ENCODE measurements at regions not wholly inside any gene's neighbourhood (a gene's known extent, or its start where the extent isn't known, plus 50 kb on each side); places are given as distances from the start of the nearest gene placed in this dataset.

DNA sequence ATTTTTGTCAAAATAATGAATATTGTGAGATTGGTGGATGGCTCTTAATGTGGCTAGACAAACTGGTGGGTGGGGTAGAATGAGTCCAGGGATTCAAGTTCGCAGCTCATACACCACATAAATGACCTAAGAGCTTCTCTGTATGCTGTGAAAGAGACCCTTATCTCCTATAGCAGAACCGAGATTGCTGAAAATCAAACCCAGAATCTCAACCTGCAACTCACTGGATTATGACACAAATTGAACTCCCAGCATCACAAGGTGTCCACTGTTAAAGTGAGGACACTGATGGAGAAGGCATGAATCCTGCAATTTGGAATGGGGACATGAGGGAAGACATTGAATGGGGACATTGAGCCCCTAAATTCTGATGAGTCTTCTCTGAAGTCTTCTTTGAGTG lies 51.3 kb upstream of the CNKSR3 start:
- TF ChIP-seq CTCF (IDR thresholded peaks at IDR 0.05) (no peak), POLR2AphosphoS5 (IDR thresholded peaks at IDR 0.05) (no peak), EP300 (IDR thresholded peaks at IDR 0.05) (no peak), POLR2A (IDR thresholded peaks at IDR 0.05) (no peak)
- H3K36me3 ChIP-seq, result no peaks in the 10 kb centered on the region
- no peaks in the 10 kb centered on the region for H3K4me1 ChIP-seq
- H3K4me3 ChIP-seq, result no peak overlapping the region
- 97% methylated on average over 2 of the region's 2 CpGs for WGBS
- no peak for DNase-seq (ENCODE audit: low spot score in 2 of 2)
- no peak overlapping the region for H3K27ac ChIP-seq
- no peaks in the 10 kb centered on the region for H3K9me3 ChIP-seq
- H3K27me3 ChIP-seq, result no peaks in the 10 kb centered on the region

- no peaks in the 10 kb centered on the region for H3K36me3 ChIP-seq
- H3K27ac ChIP-seq, result no peak overlapping the region
- no peak for DNase-seq (ENCODE audit: low spot score in 2 of 2)
- WGBS, result 96% methylated on average over 5 of the region's 5 CpGs
- H3K4me1 ChIP-seq, result no peaks in the 10 kb centered on the region
- H3K9me3 ChIP-seq, result no peaks in the 10 kb centered on the region
- no peak for TF ChIP-seq CTCF (IDR thresholded peaks at IDR 0.05)
- TF ChIP-seq POLR2AphosphoS5 (IDR thresholded peaks at IDR 0.05), result no peak
- TF ChIP-seq POLR2A (IDR thresholded peaks at IDR 0.05), result no peak
- no peak for TF ChIP-seq EP300 (IDR thresholded peaks at IDR 0.05)
- H3K27me3 ChIP-seq, result no peaks in the 10 kb centered on the region
- no peak overlapping the region for H3K4me3 ChIP-seq
These were observed 54.8 kb upstream of the CNKSR3 start for GRCh38 chr6:154565331-154565730.

DNA sequence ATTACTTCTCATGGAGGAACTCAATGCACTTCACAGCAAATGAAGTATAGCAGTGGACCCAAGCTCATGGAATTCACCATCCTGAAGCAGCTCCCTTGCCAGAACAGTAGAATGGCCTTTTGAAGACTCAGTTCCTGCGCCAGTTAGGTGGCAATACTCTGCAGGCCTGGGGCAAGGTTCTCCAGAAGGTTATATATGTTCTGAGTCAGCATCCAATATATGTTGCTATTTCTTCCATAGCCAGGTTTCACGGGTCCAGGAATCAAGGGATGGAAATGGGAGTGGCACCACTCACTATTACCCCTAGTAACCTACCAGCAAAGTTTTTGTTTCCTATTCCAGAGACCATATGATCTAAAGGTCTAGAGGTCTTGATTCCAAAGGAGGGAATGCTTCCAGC lies 56.4 kb upstream of the CNKSR3 start:
- Histone ChIP-seq H3K36me3 (no peaks in the 10 kb centered on the region), H3K27ac (no peak overlapping the region), H3K9me3 (no peaks in the 10 kb centered on the region), H3K4me3 (no peak overlapping the region), H3K4me1 (no peaks in the 10 kb centered on the region), H3K27me3 (no peaks in the 10 kb centered on the region)
- TF ChIP-seq CTCF (IDR thresholded peaks at IDR 0.05) (no peak), POLR2A (IDR thresholded peaks at IDR 0.05) (no peak), POLR2AphosphoS5 (IDR thresholded peaks at IDR 0.05) (no peak), EP300 (IDR thresholded peaks at IDR 0.05) (no peak)
- 89% methylated on average over 2 of the region's 2 CpGs for WGBS
- DNase-seq (ENCODE audit: low spot score in 2 of 2), result no peak

DNA sequence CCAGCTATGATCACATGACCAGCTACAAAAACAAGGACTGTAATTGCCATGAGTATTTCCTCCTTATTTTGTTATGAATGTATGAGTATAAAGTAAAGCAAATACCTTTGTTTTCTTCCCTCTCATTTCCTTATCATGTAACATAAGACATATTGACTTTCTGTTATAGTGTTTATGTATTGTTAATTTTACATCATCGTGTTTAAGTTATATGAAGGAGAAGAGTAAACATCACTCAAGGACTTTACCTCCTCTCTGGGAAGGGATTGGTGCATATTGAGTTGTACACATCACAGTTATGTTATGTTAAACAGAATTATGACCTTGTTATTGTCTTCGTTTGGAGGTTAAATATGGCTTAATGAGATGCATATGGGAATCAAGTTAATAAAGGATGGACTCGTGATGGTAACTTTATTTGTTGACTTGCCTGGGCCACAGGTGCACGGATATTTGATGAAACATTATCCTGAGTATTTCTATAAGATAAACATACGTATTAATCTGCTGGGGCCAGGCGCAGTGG lies 57.3 kb upstream of the CNKSR3 start:
- Histone ChIP-seq H3K4me3 (no peak overlapping the region), H3K27me3 (no peaks in the 10 kb centered on the region), H3K36me3 (no peaks in the 10 kb centered on the region), H3K9me3 (no peaks in the 10 kb centered on the region), H3K4me1 (no peaks in the 10 kb centered on the region), H3K27ac (no peak overlapping the region)
- TF ChIP-seq EP300 (IDR thresholded peaks at IDR 0.05) (no peak), POLR2A (IDR thresholded peaks at IDR 0.05) (no peak), POLR2AphosphoS5 (IDR thresholded peaks at IDR 0.05) (no peak), CTCF (IDR thresholded peaks at IDR 0.05) (no peak)
- WGBS, result 90% methylated on average over 6 of the region's 6 CpGs
- DNase-seq (ENCODE audit: low spot score in 2 of 2), result no peak

- Histone ChIP-seq H3K36me3 (no peaks in the 10 kb centered on the region), H3K4me1 (no peaks in the 10 kb centered on the region), H3K4me3 (no peak overlapping the region), H3K27me3 (no peaks in the 10 kb centered on the region), H3K27ac (no peak overlapping the region), H3K9me3 (no peaks in the 10 kb centered on the region)
- DNase-seq (ENCODE audit: low spot score in 2 of 2), result no peak
- TF ChIP-seq EP300 (IDR thresholded peaks at IDR 0.05), result no peak
- no peak for TF ChIP-seq POLR2A (IDR thresholded peaks at IDR 0.05)
- no peak for TF ChIP-seq POLR2AphosphoS5 (IDR thresholded peaks at IDR 0.05)
- no peak for TF ChIP-seq CTCF (IDR thresholded peaks at IDR 0.05)
- 31% methylated on average over 3 of the region's 3 CpGs for whole genome bisulfite sequencing
These were observed 58.8 kb upstream of the CNKSR3 start for GRCh38 chr6:154569156-154569862.
